Natural killer cell (primary cell): ENCODE measurements at regions not wholly inside any gene's neighbourhood (a gene's known extent, or its start where the extent isn't known, plus 50 kb on each side); places are given as distances from the start of the nearest gene placed in this dataset.

Experiments
- ATAC-seq, 3 donors: fragments of 150-1000 bp in 2 of 3; fragments of 200-7000 bp in 1 of 3; cut with Tn5 transposase; 1 replicate in 1 of 3; 2 replicates in 2 of 3; pipeline ENCODE4 v1.10.0; 2021; ENCODE audit warnings: mild to moderate bottlenecking in 2 of 3, moderate library complexity in 2 of 3
- DNase-seq, 2 donors: peaks; one replicate each; pipeline versions ENCODE4 v3.0.0 to v3.0.0-alpha.2; 2013 to 2021; ENCODE audit warnings: mixed read lengths in 1 of 2
- H3K27ac ChIP-seq: one replicate; pipeline ENCODE4 v1.5.1; 2013; ENCODE audit warnings: mild to moderate bottlenecking, low read length
- H3K27me3 ChIP-seq: one replicate; pipeline ENCODE4 v1.6.1; 2013; ENCODE audit warnings: low read length; ENCODE audit not compliant: control insufficient read depth, insufficient read depth
- H3K36me3 ChIP-seq: one replicate; pipeline ENCODE4 v1.6.1; 2013; ENCODE audit warnings: low read length; ENCODE audit not compliant: control insufficient read depth, insufficient read depth
- H3K4me1 ChIP-seq: one replicate; pipeline ENCODE4 v1.6.1; 2013; ENCODE audit warnings: low read length; ENCODE audit not compliant: control insufficient read depth, insufficient read depth
- H3K4me3 ChIP-seq: one replicate; pipeline ENCODE4 v1.5.1; 2013; ENCODE audit warnings: low read length
- H3K9me3 ChIP-seq: one replicate; pipeline ENCODE4 v1.6.1; 2013; ENCODE audit warnings: low read length; ENCODE audit not compliant: control insufficient read depth, insufficient read depth
- H3K27ac Mint-ChIP-seq, 2 donors: one replicate each; pipeline ENCODE4 v1.8.0; 2022; ENCODE audit warnings: mild to moderate bottlenecking in 2 of 2, mixed read lengths in 2 of 2, moderate library complexity in 1 of 2
- H3K27me3 Mint-ChIP-seq, 2 donors: one replicate each; pipeline ENCODE4 v1.8.0; 2022; ENCODE audit warnings: low read depth in 2 of 2, mixed read lengths in 2 of 2
- H3K36me3 Mint-ChIP-seq: one replicate; pipeline ENCODE4 v1.8.0; 2022; ENCODE audit warnings: mixed read lengths
- H3K4me1 Mint-ChIP-seq, 2 donors: one replicate each; pipeline ENCODE4 v1.8.0; 2022; ENCODE audit warnings: mixed read lengths in 2 of 2
- H3K4me3 Mint-ChIP-seq: one replicate; pipeline ENCODE4 v1.8.0; 2022; ENCODE audit warnings: mild to moderate bottlenecking, moderate library complexity, mixed read lengths
- H3K9me3 Mint-ChIP-seq, 2 donors: one replicate each; pipeline ENCODE4 v1.8.0; 2022; ENCODE audit warnings: mixed read lengths in 2 of 2
- WGBS: methylation state at CpG from one replicate; pipeline ENCODE4 v1.1.7; 2013; ENCODE audit warnings: missing lambda C conversion rate; ENCODE audit not compliant: insufficient coverage; 5-methylcytosine and 5-hydroxymethylcytosine counted together
- intact Hi-C: fragments of 100-400 bp; cut with micrococcal nuclease; formaldehyde crosslinking; loops from one replicate; pipeline ENCODE4 v1.14.2; 2022
- TF ChIP-seq, protein P1 (sequence below): fragments of 200-600 bp; IDR thresholded peaks from one replicate; pipeline ENCODE4 v1.8.0; 2022; ENCODE audit warnings: antibody characterized with exemption

DNA sequence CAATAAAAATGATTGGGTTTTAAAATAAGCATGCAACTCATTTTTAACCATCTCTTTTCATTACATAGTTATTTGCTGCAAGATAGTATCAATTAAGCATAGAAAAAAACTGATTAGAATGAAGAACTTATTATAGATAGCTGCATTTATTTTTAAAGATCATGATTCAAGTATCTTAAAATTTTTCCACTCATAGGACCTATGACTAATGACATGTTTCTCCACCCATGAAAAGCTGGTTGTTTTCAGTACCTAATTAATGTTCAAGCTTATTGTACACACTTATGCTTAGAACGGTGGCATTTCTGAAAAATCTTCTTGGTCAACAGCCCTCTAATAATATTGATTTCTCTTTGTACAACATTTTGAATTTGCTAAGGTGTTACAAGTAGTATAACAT, 193.5 kb upstream of the PITX2 start:
- Mint-ChIP-seq H3K4me3 (no peak overlapping the region), H3K4me1 (no peaks in the 10 kb centered on the region), H3K9me3 (peaks cover 9 to 12% of the 10 kb centered on the region in 2 donors), H3K36me3 (no peaks in the 10 kb centered on the region), H3K27ac (no peak overlapping the region), H3K27me3 (no peaks in the 10 kb centered on the region)
- Histone ChIP-seq H3K4me1 (no peaks in the 10 kb centered on the region), H3K9me3 (no peaks in the 10 kb centered on the region), H3K27me3 (no peaks in the 10 kb centered on the region), H3K27ac (no peak overlapping the region), H3K4me3 (no peak overlapping the region), H3K36me3 (no peaks in the 10 kb centered on the region)
- intact Hi-C loops: no loop called here
- no peak for DNase-seq
- no CpG with 5 or more reads among the region's 1 CpG for WGBS
- TF ChIP-seq, protein P1, sequence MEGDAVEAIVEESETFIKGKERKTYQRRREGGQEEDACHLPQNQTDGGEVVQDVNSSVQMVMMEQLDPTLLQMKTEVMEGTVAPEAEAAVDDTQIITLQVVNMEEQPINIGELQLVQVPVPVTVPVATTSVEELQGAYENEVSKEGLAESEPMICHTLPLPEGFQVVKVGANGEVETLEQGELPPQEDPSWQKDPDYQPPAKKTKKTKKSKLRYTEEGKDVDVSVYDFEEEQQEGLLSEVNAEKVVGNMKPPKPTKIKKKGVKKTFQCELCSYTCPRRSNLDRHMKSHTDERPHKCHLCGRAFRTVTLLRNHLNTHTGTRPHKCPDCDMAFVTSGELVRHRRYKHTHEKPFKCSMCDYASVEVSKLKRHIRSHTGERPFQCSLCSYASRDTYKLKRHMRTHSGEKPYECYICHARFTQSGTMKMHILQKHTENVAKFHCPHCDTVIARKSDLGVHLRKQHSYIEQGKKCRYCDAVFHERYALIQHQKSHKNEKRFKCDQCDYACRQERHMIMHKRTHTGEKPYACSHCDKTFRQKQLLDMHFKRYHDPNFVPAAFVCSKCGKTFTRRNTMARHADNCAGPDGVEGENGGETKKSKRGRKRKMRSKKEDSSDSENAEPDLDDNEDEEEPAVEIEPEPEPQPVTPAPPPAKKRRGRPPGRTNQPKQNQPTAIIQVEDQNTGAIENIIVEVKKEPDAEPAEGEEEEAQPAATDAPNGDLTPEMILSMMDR: no peak
- ATAC-seq: no peak

DNA sequence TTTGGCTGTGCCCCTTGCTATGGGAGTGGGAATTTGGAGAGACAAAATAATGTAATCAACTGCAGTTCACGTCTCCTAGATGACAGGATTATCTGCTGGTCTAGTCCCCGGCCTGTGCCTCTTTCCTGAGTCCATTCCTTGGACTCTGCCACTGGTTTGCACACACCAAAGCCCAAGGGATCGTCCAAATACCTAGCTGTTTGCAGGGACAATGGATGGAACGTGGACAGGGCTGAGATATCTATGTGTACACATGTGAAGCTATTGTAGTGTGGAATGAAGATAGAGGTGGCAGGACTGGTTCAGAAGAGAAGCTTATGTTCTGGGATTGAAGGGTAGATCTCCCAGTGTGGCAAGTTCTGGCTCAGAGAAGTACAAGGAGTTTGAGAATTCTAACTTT, 198.3 kb upstream of the PITX2 start:
- no peaks in the 10 kb centered on the region for H3K36me3 ChIP-seq
- peaks cover 3% of the 10 kb centered on the region for H3K9me3 ChIP-seq
- 68% methylated on average over 4 of the region's 4 CpGs for WGBS
- no peaks in the 10 kb centered on the region for H3K27me3 Mint-ChIP-seq
- ATAC-seq: no peak
- no peak overlapping the region for H3K27ac Mint-ChIP-seq
- no peak for DNase-seq
- peaks cover 2 to 3% of the 10 kb centered on the region in 2 donors for H3K9me3 Mint-ChIP-seq
- no peaks in the 10 kb centered on the region for H3K4me1 ChIP-seq
- H3K27ac ChIP-seq: no peak overlapping the region
- TF ChIP-seq, protein P1: no peak
- intact Hi-C loops: no loop called here
- no peaks in the 10 kb centered on the region for H3K36me3 Mint-ChIP-seq
- no peak overlapping the region for H3K4me3 ChIP-seq
- no peaks in the 10 kb centered on the region for H3K27me3 ChIP-seq
- no peak overlapping the region for H3K4me3 Mint-ChIP-seq
- no peaks in the 10 kb centered on the region for H3K4me1 Mint-ChIP-seq

DNA sequence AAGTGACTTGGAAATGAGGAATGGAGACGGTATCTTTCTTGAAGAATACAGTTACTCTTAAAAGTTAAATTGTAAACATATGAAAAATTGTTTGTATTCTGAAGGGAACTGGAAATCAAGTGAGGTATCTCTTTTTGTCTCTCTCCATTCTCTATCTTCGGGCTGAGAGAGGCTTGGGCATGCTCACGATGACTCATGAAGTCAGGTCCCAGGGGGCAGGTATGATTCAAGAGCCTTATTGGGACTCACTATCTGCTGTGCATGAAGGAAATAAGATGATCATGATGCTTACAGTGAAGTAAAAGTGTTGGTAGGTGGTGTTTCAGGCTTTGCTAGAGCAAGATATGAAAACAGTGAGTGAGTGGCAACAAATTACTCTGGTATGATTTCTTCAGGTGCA, 200.4 kb upstream of the PITX2 start:
- Mint-ChIP-seq H3K4me3 (no peak overlapping the region), H3K9me3 (peaks cover 2 to 3% of the 10 kb centered on the region in 2 donors), H3K27ac (no peak overlapping the region), H3K27me3 (no peaks in the 10 kb centered on the region), H3K36me3 (no peaks in the 10 kb centered on the region), H3K4me1 (no peaks in the 10 kb centered on the region)
- WGBS: 93% methylated on average over 3 of the region's 3 CpGs
- Histone ChIP-seq H3K4me3 (no peak overlapping the region), H3K4me1 (no peaks in the 10 kb centered on the region), H3K36me3 (no peaks in the 10 kb centered on the region), H3K27ac (no peak overlapping the region), H3K27me3 (no peaks in the 10 kb centered on the region), H3K9me3 (peaks cover 3% of the 10 kb centered on the region)
- ATAC-seq (no peak), DNase-seq (no peak)
- TF ChIP-seq, protein P1: no peak
- intact Hi-C loops: no loop called here

DNA sequence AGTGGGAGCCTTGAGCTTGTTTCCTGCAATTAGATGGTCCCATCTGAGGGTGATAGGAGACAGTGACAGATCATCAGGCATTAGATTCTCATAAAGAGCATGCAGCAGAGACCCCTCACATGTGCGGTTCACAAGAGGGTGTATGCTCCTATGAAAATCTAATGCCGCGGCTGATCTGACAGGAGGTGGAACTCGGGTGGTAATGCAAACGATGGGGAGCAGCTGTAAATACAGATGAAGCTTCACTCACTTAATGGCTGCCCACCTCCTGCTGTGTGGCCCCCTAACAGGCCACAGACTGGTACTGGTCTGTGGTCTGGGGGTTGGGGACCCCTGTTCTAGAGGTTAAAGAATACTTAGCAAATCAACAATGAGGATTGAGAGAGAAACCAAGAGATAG, 201.5 kb upstream of the PITX2 start:
- H3K4me3 Mint-ChIP-seq: no peak overlapping the region
- no peaks in the 10 kb centered on the region for H3K36me3 ChIP-seq
- H3K27ac Mint-ChIP-seq: no peak overlapping the region
- DNase-seq (no peak), ATAC-seq (no peak)
- peaks cover 2% of the 10 kb centered on the region in 2 donors for H3K9me3 Mint-ChIP-seq
- H3K27me3 Mint-ChIP-seq: no peaks in the 10 kb centered on the region
- H3K27me3 ChIP-seq: no peaks in the 10 kb centered on the region
- H3K4me3 ChIP-seq: no peak overlapping the region
- H3K9me3 ChIP-seq: peaks cover 3% of the 10 kb centered on the region
- H3K4me1 Mint-ChIP-seq: no peaks in the 10 kb centered on the region
- H3K27ac ChIP-seq: no peak overlapping the region
- WGBS: 93% methylated on average over 5 of the region's 5 CpGs
- intact Hi-C loops: no loop called here
- no peaks in the 10 kb centered on the region for H3K4me1 ChIP-seq
- TF ChIP-seq, protein P1: no peak
- no peaks in the 10 kb centered on the region for H3K36me3 Mint-ChIP-seq
